ENCODE measurements at regions not wholly inside any gene's neighbourhood (a gene's known extent, or its start where the extent isn't known, plus 50 kb on each side); places are given as distances from the start of the nearest gene placed in this dataset.
"Not testable (repeated sequence)": the region's sequence is repeated elsewhere in the genome, so short reads cannot be mapped to it uniquely, and the experiment has no call there.

DNA sequence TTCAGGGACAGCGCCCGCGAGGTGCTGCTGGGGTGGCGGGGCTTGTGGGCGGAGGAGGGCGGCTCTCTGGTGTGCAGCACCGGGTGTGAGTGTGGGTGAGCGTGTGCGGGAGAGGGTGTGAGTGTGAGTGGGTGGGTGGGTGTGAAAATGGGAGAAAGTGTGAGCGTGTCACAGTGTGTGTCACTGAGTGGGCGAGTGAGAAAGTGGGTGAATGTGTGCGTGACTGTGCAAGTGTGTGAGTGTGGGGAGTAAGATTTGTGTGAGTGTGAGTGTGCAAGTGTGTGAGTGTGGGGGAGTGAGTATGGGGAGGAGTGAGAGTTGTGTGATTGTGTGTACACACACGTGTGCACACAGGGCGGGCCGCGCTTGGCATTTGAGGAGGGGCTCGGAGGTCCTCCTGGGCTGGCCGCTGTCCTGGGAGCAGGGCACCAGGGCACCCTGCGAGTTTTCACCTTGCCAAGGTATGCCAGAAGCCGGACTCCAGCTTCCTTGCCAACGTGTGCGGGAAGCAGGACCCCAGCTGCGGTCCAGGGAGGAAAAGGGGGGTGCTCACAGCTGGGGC lies 63.1 kb upstream of the DPP6 start:
- not testable (repeated sequence) for TF ChIP-seq POLR2A (IDR thresholded peaks at IDR 0.05); CTCF (IDR thresholded peaks at IDR 0.05 in 4 of 5, conservative IDR thresholded peaks at IDR 0.05 in 1 of 5)

Data from gastrocnemius medialis (tissue), 4 donors.